ENCODE measurements at regions not wholly inside any gene's neighbourhood (a gene's known extent, or its start where the extent isn't known, plus 50 kb on each side); places are given as distances from the start of the nearest gene placed in this dataset.
"Not testable (repeated sequence)": the region's sequence is repeated elsewhere in the genome, so short reads cannot be mapped to it uniquely, and the experiment has no call there.

- Histone ChIP-seq H3K27ac (no peak overlapping the region), H3K4me3 (no peak overlapping the region), H3K9me3 (no peaks in the 10 kb centered on the region), H3K36me3 (no peaks in the 10 kb centered on the region), H3K27me3 (no peaks in the 10 kb centered on the region), H3K4me1 (peaks cover 0 to 13% (median 0%) of the 10 kb centered on the region in 4 donors)
- in situ Hi-C loops (cut with MboI; ENCODE audit: low pct_ligation_motif_present in 1 of 4, low pct_unique_long_range_greater_than_20kb in 1 of 4, low sequenced_read_pairs in 3 of 4): no loop called here
- WGBS, 2 donors (ENCODE audit: low coverage in 1 of 2): 40 to 41% methylated on average over 1 to 3 of the region's 3 CpGs
- DNase-seq: no peak
- TF ChIP-seq CTCF (IDR thresholded peaks at IDR 0.05) (no peak), EP300 (IDR thresholded peaks at IDR 0.05; ENCODE audit: low read depth) (no peak), POLR2AphosphoS5 (IDR thresholded peaks at IDR 0.05) (no peak), POLR2A (IDR thresholded peaks at IDR 0.05) (no peak)
- intact Hi-C loops (cut with DNase I; ENCODE audit: low total_unique reads): no loop called here
Observed at GRCh38 chr15:81723701-81724100, 322.1 kb downstream of the MEX3B start.

GRCh38 chr15:81723113-81723651 is 322.6 kb downstream of the MEX3B start:
- in situ Hi-C loops (cut with MboI; ENCODE audit: low pct_ligation_motif_present in 1 of 4, low pct_unique_long_range_greater_than_20kb in 1 of 4, low sequenced_read_pairs in 3 of 4): no loop called here
- H3K36me3 ChIP-seq: no peaks in the 10 kb centered on the region
- no peak for TF ChIP-seq POLR2A (IDR thresholded peaks at IDR 0.05)
- TF ChIP-seq EP300 (IDR thresholded peaks at IDR 0.05; ENCODE audit: low read depth): no peak
- no peak for TF ChIP-seq CTCF (IDR thresholded peaks at IDR 0.05)
- peaks cover 0 to 13% (median 0%) of the 10 kb centered on the region in 4 donors for H3K4me1 ChIP-seq
- DNase-seq: no peak
- no peak overlapping the region for H3K27ac ChIP-seq
- intact Hi-C loops (cut with DNase I; ENCODE audit: low total_unique reads): no loop called here
- WGBS, 2 donors (ENCODE audit: low coverage in 1 of 2): 57 to 66% methylated on average over 3 to 5 of the region's 5 CpGs
- H3K27me3 ChIP-seq: no peaks in the 10 kb centered on the region
- H3K9me3 ChIP-seq: no peaks in the 10 kb centered on the region
- H3K4me3 ChIP-seq: no peak overlapping the region

- H3K4me3 ChIP-seq; H3K27ac ChIP-seq; H3K36me3 ChIP-seq; in situ Hi-C loops (cut with MboI; ENCODE audit: low pct_ligation_motif_present in 1 of 4, low pct_unique_long_range_greater_than_20kb in 1 of 4, low sequenced_read_pairs in 3 of 4); H3K27me3 ChIP-seq; H3K9me3 ChIP-seq; DNase-seq; H3K4me1 ChIP-seq; intact Hi-C loops (cut with DNase I; ENCODE audit: low total_unique reads): not testable (repeated sequence)
- 79 to 86% methylated on average over 2 of the region's 2 CpGs for WGBS, 2 donors (ENCODE audit: low coverage in 1 of 2)
Observed at GRCh38 chr15:81716468-81716867, 329.4 kb downstream of the MEX3B start.

- TF ChIP-seq POLR2A (IDR thresholded peaks at IDR 0.05) (no peak), POLR2AphosphoS5 (IDR thresholded peaks at IDR 0.05) (no peak), CTCF (IDR thresholded peaks at IDR 0.05) (no peak), EP300 (IDR thresholded peaks at IDR 0.05; ENCODE audit: low read depth) (no peak)
- Histone ChIP-seq H3K36me3 (no peaks in the 10 kb centered on the region), H3K4me1 (no peaks in the 10 kb centered on the region), H3K27ac (no peak overlapping the region), H3K4me3 (no peak overlapping the region), H3K27me3 (no peaks in the 10 kb centered on the region), H3K9me3 (no peaks in the 10 kb centered on the region)
- intact Hi-C loops (cut with DNase I; ENCODE audit: low total_unique reads): no loop called here
- in situ Hi-C loops (cut with MboI; ENCODE audit: low pct_ligation_motif_present in 1 of 4, low pct_unique_long_range_greater_than_20kb in 1 of 4, low sequenced_read_pairs in 3 of 4): no loop called here
- 81 to 87% methylated on average over 8 of the region's 8 CpGs for WGBS, 2 donors (ENCODE audit: low coverage in 1 of 2)
- DNase-seq: no peak
Observed at GRCh38 chr15:81710328-81710727, 335.5 kb downstream of the MEX3B start.

GRCh38 chr15:81706816-81707346 is 332.9 kb upstream of the TMC3 start:
- H3K27ac ChIP-seq; in situ Hi-C loops (cut with MboI; ENCODE audit: low pct_ligation_motif_present in 1 of 4, low pct_unique_long_range_greater_than_20kb in 1 of 4, low sequenced_read_pairs in 3 of 4); H3K4me1 ChIP-seq; H3K36me3 ChIP-seq; H3K4me3 ChIP-seq; intact Hi-C loops (cut with DNase I; ENCODE audit: low total_unique reads); H3K9me3 ChIP-seq; DNase-seq; H3K27me3 ChIP-seq: not testable (repeated sequence)
- WGBS, 2 donors (ENCODE audit: low coverage in 1 of 2): 42 to 45% methylated on average over 3 of the region's 3 CpGs

- H3K27me3 ChIP-seq; DNase-seq; H3K9me3 ChIP-seq; intact Hi-C loops (cut with DNase I; ENCODE audit: low total_unique reads); H3K4me3 ChIP-seq; H3K36me3 ChIP-seq; H3K27ac ChIP-seq; H3K4me1 ChIP-seq; in situ Hi-C loops (cut with MboI; ENCODE audit: low pct_ligation_motif_present in 1 of 4, low pct_unique_long_range_greater_than_20kb in 1 of 4, low sequenced_read_pairs in 3 of 4): not testable (repeated sequence)
- WGBS, 2 donors (ENCODE audit: low coverage in 1 of 2): 44 to 64% methylated on average over 2 of the region's 2 CpGs
Observed at GRCh38 chr15:81705727-81706126, 331.7 kb upstream of the TMC3 start.

Data from transverse colon (tissue), 4 donors.